GM21367 (cell line): ENCODE measurements at regions not wholly inside any gene's neighbourhood (a gene's known extent, or its start where the extent isn't known, plus 50 kb on each side); places are given as distances from the start of the nearest gene placed in this dataset.
"Not testable (repeated sequence)": the region's sequence is repeated elsewhere in the genome, so short reads cannot be mapped to it uniquely, and the experiment has no call there.

ENCODE experiments used
- ATAC-seq: cut with Tn5 transposase; IDR thresholded peaks from one replicate; pipeline ENCODE4 v1.9.1; 2021; ENCODE audit not compliant: unreplicated experiment

- ATAC-seq, result no peak
These were observed 67.7 kb upstream of the SIRPA start for GRCh38 chr20:1827510-1827973.

GRCh38 chr20:1825938-1826445, 69.2 kb upstream of the SIRPA start:
- no peak for ATAC-seq

GRCh38 chr20:1825507-1825906, 69.7 kb upstream of the SIRPA start:
- no peak for ATAC-seq

- ATAC-seq, result no peak
These were observed 70.4 kb upstream of the SIRPA start for GRCh38 chr20:1824834-1825233.

- no peak for ATAC-seq
These were observed 71.0 kb upstream of the SIRPA start for GRCh38 chr20:1824181-1824580.

- ATAC-seq, result no peak
These were observed 71.8 kb upstream of the SIRPA start for GRCh38 chr20:1823450-1823844.

- no peak for ATAC-seq
These were observed 72.4 kb upstream of the SIRPA start for GRCh38 chr20:1822564-1823449.

- ATAC-seq, result no peak
These were observed 74.8 kb upstream of the SIRPA start for GRCh38 chr20:1820138-1821079.

GRCh38 chr20:1819311-1820137, 75.7 kb upstream of the SIRPA start:
- ATAC-seq, result no peak

- ATAC-seq, result no peak
These were observed 76.3 kb upstream of the SIRPA start for GRCh38 chr20:1818895-1819294.

GRCh38 chr20:1818247-1818840, 76.9 kb upstream of the SIRPA start:
- ATAC-seq, result no peak

GRCh38 chr20:1817577-1818211, 77.5 kb upstream of the SIRPA start:
- no peak for ATAC-seq

GRCh38 chr20:1816384-1817381, 78.5 kb upstream of the SIRPA start:
- no peak for ATAC-seq

- ATAC-seq, result no peak
These were observed 79.6 kb upstream of the SIRPA start for GRCh38 chr20:1815502-1816085.

GRCh38 chr20:1814861-1815260, 80.3 kb upstream of the SIRPA start:
- not testable (repeated sequence) for ATAC-seq

- ATAC-seq, result no peak
These were observed 81.3 kb upstream of the SIRPA start for GRCh38 chr20:1813674-1814635.

GRCh38 chr20:1813101-1813529, 82.1 kb upstream of the SIRPA start:
- ATAC-seq, result no peak
